GM21367 (cell line): ENCODE measurements at regions not wholly inside any gene's neighbourhood (a gene's known extent, or its start where the extent isn't known, plus 50 kb on each side); places are given as distances from the start of the nearest gene placed in this dataset.
"Not testable (repeated sequence)": the region's sequence is repeated elsewhere in the genome, so short reads cannot be mapped to it uniquely, and the experiment has no call there.

Experiments used
- ATAC-seq: cut with Tn5 transposase; IDR thresholded peaks from one replicate; pipeline ENCODE4 v1.9.1; 2021; ENCODE audit not compliant: unreplicated experiment

GRCh38 chr21:17071093-17071492 is 441.8 kb upstream of the CXADR start:
- ATAC-seq = no peak

- no peak for ATAC-seq
Measured at GRCh38 chr21:17081193-17081592, 431.6 kb upstream of the CXADR start.

- ATAC-seq = no peak
Measured at GRCh38 chr21:17082843-17083483, 429.9 kb upstream of the CXADR start.

GRCh38 chr21:17085707-17086106 is 427.1 kb upstream of the CXADR start:
- no peak for ATAC-seq

- ATAC-seq = no peak
Measured at GRCh38 chr21:17088500-17088899, 424.3 kb upstream of the CXADR start.

GRCh38 chr21:17089091-17089491 is 423.8 kb upstream of the CXADR start:
- ATAC-seq = no peak

- no peak for ATAC-seq
Measured at GRCh38 chr21:17101696-17102095, 411.1 kb upstream of the CXADR start.

- no peak for ATAC-seq
Measured at GRCh38 chr21:17105932-17106331, 406.9 kb upstream of the CXADR start.

GRCh38 chr21:17114045-17114444 is 398.8 kb upstream of the CXADR start:
- no peak for ATAC-seq

- no peak for ATAC-seq
Measured at GRCh38 chr21:17118638-17119384, 394.0 kb upstream of the CXADR start.

GRCh38 chr21:17119466-17120297 is 393.2 kb upstream of the CXADR start:
- ATAC-seq = no peak

- ATAC-seq = not testable (repeated sequence)
Measured at GRCh38 chr21:17127395-17127794, 385.4 kb upstream of the CXADR start.

- ATAC-seq = no peak
Measured at GRCh38 chr21:17128132-17128531, 384.7 kb upstream of the CXADR start.

- not testable (repeated sequence) for ATAC-seq
Measured at GRCh38 chr21:17139159-17139558, 373.7 kb upstream of the CXADR start.

- no peak for ATAC-seq
Measured at GRCh38 chr21:17139696-17140095, 373.1 kb upstream of the CXADR start.

GRCh38 chr21:17146426-17146825 is 366.4 kb upstream of the CXADR start:
- no peak for ATAC-seq

GRCh38 chr21:17159697-17160096 is 353.1 kb upstream of the CXADR start:
- no peak for ATAC-seq

GRCh38 chr21:17185674-17186073 is 327.2 kb upstream of the CXADR start:
- no peak for ATAC-seq

- no peak for ATAC-seq
Measured at GRCh38 chr21:17189963-17190362, 322.9 kb upstream of the CXADR start.

GRCh38 chr21:17191346-17191993 is 321.4 kb upstream of the CXADR start:
- ATAC-seq = no peak

- ATAC-seq = no peak
Measured at GRCh38 chr21:17195351-17195750, 317.5 kb upstream of the CXADR start.
